ENCODE measurements at regions not wholly inside any gene's neighbourhood (a gene's known extent, or its start where the extent isn't known, plus 50 kb on each side); places are given as distances from the start of the nearest gene placed in this dataset.

GRCh38 chr5:120151825-120152224 lies 312.3 kb upstream of the PRR16 start:
- no peak for TF ChIP-seq GABPA (IDR thresholded peaks at IDR 0.05; ENCODE audit: low read depth)
- TF ChIP-seq, protein P1, sequence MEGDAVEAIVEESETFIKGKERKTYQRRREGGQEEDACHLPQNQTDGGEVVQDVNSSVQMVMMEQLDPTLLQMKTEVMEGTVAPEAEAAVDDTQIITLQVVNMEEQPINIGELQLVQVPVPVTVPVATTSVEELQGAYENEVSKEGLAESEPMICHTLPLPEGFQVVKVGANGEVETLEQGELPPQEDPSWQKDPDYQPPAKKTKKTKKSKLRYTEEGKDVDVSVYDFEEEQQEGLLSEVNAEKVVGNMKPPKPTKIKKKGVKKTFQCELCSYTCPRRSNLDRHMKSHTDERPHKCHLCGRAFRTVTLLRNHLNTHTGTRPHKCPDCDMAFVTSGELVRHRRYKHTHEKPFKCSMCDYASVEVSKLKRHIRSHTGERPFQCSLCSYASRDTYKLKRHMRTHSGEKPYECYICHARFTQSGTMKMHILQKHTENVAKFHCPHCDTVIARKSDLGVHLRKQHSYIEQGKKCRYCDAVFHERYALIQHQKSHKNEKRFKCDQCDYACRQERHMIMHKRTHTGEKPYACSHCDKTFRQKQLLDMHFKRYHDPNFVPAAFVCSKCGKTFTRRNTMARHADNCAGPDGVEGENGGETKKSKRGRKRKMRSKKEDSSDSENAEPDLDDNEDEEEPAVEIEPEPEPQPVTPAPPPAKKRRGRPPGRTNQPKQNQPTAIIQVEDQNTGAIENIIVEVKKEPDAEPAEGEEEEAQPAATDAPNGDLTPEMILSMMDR (IDR thresholded peaks at IDR 0.05), result no peak
